PC-3 (cell line): ENCODE measurements at regions not wholly inside any gene's neighbourhood (a gene's known extent, or its start where the extent isn't known, plus 50 kb on each side); places are given as distances from the start of the nearest gene placed in this dataset.
"Not testable (repeated sequence)": the region's sequence is repeated elsewhere in the genome, so short reads cannot be mapped to it uniquely, and the experiment has no call there.

Experiments
- ATAC-seq: fragments of 200-7000 bp; cut with Tn5 transposase; 2 replicates; pipeline ENCODE4 v1.9.1; 2020; ENCODE audit warnings: mild to moderate bottlenecking, moderate library complexity
- BruUV-seq: library from RNA; stranded (reverse); fragments of 400-500 nt; replicated peaks from 2 replicates; lab custom pipeline; 2021; lab: Mats Ljungman, UMichigan
- CTCF ChIA-PET: fragments of 300-600 bp; sonication (Branson Sonifier 250); formaldehyde crosslinking; loops from one replicate; lab custom pipeline; 2022; ENCODE audit warnings: antibody characterized with exemption; lab: Charles Lee
- POLR2A ChIA-PET: fragments of 300-600 bp; sonication (Branson Sonifier 250); formaldehyde crosslinking; loops from one replicate; lab custom pipeline; 2022; ENCODE audit warnings: antibody characterized with exemption; ENCODE audit not compliant: unreplicated experiment; lab: Charles Lee
- DNase-seq: peaks from one replicate; pipeline ENCODE4 v3.0.0-alpha.2; 2015
- H2AFZ ChIP-seq: fragments of 300-600 bp; sonication (generic); 2 replicates; pipeline ENCODE4 v1.6.0; 2016; ENCODE audit warnings: antibody characterized with exemption, low read length
- H3F3A ChIP-seq: fragments of 300-600 bp; sonication (generic); one replicate; pipeline ENCODE4 v1.6.0; 2017; ENCODE audit warnings: antibody characterized with exemption, low read length, control low read depth, mild to moderate bottlenecking; ENCODE audit not compliant: unreplicated experiment
- H3K27ac ChIP-seq: fragments of 300-600 bp; sonication (generic); 2 replicates; pipeline ENCODE4 v1.5.1; 2016; ENCODE audit warnings: mild to moderate bottlenecking, low read length
- H3K27me3 ChIP-seq: fragments of 300-600 bp; sonication (generic); 2 replicates; pipeline ENCODE4 v1.6.1; 2016; ENCODE audit warnings: low read length, mixed read lengths
- H3K36me3 ChIP-seq: fragments of 300-600 bp; sonication (generic); 2 replicates; pipeline ENCODE4 v1.6.1; 2016; ENCODE audit warnings: low read depth, mixed run types, low read length, mixed read lengths
- H3K4me1 ChIP-seq: fragments of 300-600 bp; sonication (generic); 2 replicates; pipeline ENCODE4 v1.5.1; 2016; ENCODE audit warnings: low read length; ENCODE audit not compliant: insufficient read depth
- H3K4me2 ChIP-seq: fragments of 300-600 bp; sonication (generic); 2 replicates; pipeline ENCODE4 v1.6.0; 2016; ENCODE audit warnings: low read length
- H3K4me3 ChIP-seq: fragments of 300-600 bp; sonication (generic); 2 replicates; pipeline ENCODE4 v1.5.1; 2016; ENCODE audit warnings: mild to moderate bottlenecking, low read length, mixed read lengths
- H3K79me2 ChIP-seq: fragments of 300-600 bp; sonication (generic); 2 replicates; pipeline ENCODE4 v1.6.1; 2017; ENCODE audit warnings: low read length, mixed read lengths
- H3K9ac ChIP-seq: fragments of 300-600 bp; sonication (generic); 2 replicates; pipeline ENCODE4 v1.6.0; 2016; ENCODE audit warnings: mild to moderate bottlenecking, low read length
- H3K9me2 ChIP-seq: fragments of 300-600 bp; sonication (generic); replicated peaks from 2 replicates; pipeline ENCODE4 v1.6.1; 2016; ENCODE audit warnings: mixed run types, low read length, mixed read lengths
- H3K9me3 ChIP-seq: fragments of 300-600 bp; sonication (generic); 2 replicates; pipeline ENCODE4 v1.6.1; 2016; ENCODE audit warnings: low read length, mixed read lengths
- H4K20me1 ChIP-seq: fragments of 300-600 bp; sonication (generic); 2 replicates; pipeline ENCODE4 v1.6.1; 2016; ENCODE audit warnings: low read length, mixed read lengths
- CTCF ChIP-seq: fragments of 300-600 bp; sonication (generic); conservative IDR thresholded peaks from 2 replicates; pipeline ENCODE4 v1.5.1; 2017; ENCODE audit warnings: antibody characterized with exemption, low read depth, mild to moderate bottlenecking, low read length
- EZH2 ChIP-seq: fragments of 300-600 bp; sonication (generic); IDR thresholded peaks from one replicate; pipeline ENCODE4 v1.6.1; 2017; ENCODE audit warnings: antibody characterized with exemption, mild to moderate bottlenecking, low read length; ENCODE audit not compliant: unreplicated experiment
- EZH2phosphoT487 ChIP-seq: fragments of 300-600 bp; sonication (generic); IDR thresholded peaks from 2 replicates; pipeline ENCODE4 v1.6.1; 2018; ENCODE audit warnings: mild to moderate bottlenecking, antibody characterized with exemption, low read length, borderline replicate concordance
- intact Hi-C: fragments of 100-400 bp; cut with micrococcal nuclease; formaldehyde crosslinking; loops from 2 replicates; pipeline ENCODE4 v1.9.0; 2023

GRCh38 chr22:44620841-44621257, 81.2 kb upstream of the PRR5 start:
- ChIA-PET POLR2A (no interaction called here), CTCF (no interaction called here)
- H3K4me3 ChIP-seq = no peak overlapping the region
- DNase-seq (no peak), ATAC-seq (no peak)
- H4K20me1 ChIP-seq = no peaks in the 10 kb centered on the region
- no peaks in the 10 kb centered on the region for H3K9me3 ChIP-seq
- H3K79me2 ChIP-seq = no peaks in the 10 kb centered on the region
- no peak overlapping the region for H3K9ac ChIP-seq
- no peaks in the 10 kb centered on the region for H3K4me1 ChIP-seq
- H3F3A ChIP-seq = no peaks in the 10 kb centered on the region
- intact Hi-C loops = loop anchor here (10.0 kb wide), 1 partner anchor 286 kb away; no protein-coding TSS in a partner anchor
- no peaks in the 10 kb centered on the region for H3K9me2 ChIP-seq
- H3K4me2 ChIP-seq = no peak overlapping the region
- H3K27me3 ChIP-seq = no peaks in the 10 kb centered on the region
- no TSS peak for BruUV-seq
- no peak overlapping the region for H2AFZ ChIP-seq
- no peaks in the 10 kb centered on the region for H3K36me3 ChIP-seq
- no peak overlapping the region for H3K27ac ChIP-seq
- TF ChIP-seq EZH2phosphoT487 (no peak), CTCF (no peak), EZH2 (no peak)

GRCh38 chr22:44620129-44620840, 81.7 kb upstream of the PRR5 start:
- peak; percentile 20 for DNase-seq
- no peak overlapping the region for H2AFZ ChIP-seq
- intact Hi-C loops = loop anchor here (10.0 kb wide), 1 partner anchor 285 kb away; no protein-coding TSS in a partner anchor

GRCh38 chr22:44619560-44620128, 82.4 kb upstream of the PRR5 start:
- H3K79me2 ChIP-seq, H3K9me2 ChIP-seq, H4K20me1 ChIP-seq, H3K27ac ChIP-seq, H3K9me3 ChIP-seq, H3K36me3 ChIP-seq, H3K9ac ChIP-seq, H3K4me1 ChIP-seq, BruUV-seq, POLR2A ChIA-PET, ATAC-seq, H2AFZ ChIP-seq, H3K27me3 ChIP-seq, DNase-seq, H3K4me2 ChIP-seq, CTCF ChIA-PET, H3K4me3 ChIP-seq, H3F3A ChIP-seq: not testable (repeated sequence)
- intact Hi-C loops = loop anchor here (10.0 kb wide), 1 partner anchor 285 kb away; no protein-coding TSS in a partner anchor

More at GRCh38 chr22:44620129-44620840, 81.7 kb upstream of the PRR5 start:
- Histone ChIP-seq H3K4me2 (no peak overlapping the region), H3K27ac (no peak overlapping the region), H3F3A (no peaks in the 10 kb centered on the region), H4K20me1 (no peaks in the 10 kb centered on the region), H3K9me3 (no peaks in the 10 kb centered on the region), H3K36me3 (no peaks in the 10 kb centered on the region), H3K27me3 (no peaks in the 10 kb centered on the region), H3K79me2 (no peaks in the 10 kb centered on the region), H3K4me3 (no peak overlapping the region), H3K4me1 (no peaks in the 10 kb centered on the region), H3K9ac (no peak overlapping the region), H3K9me2 (no peaks in the 10 kb centered on the region)
- BruUV-seq = no TSS peak
- POLR2A ChIA-PET = no interaction called here
- TF ChIP-seq CTCF (no peak), EZH2phosphoT487 (no peak), EZH2 (no peak)
- CTCF ChIA-PET = no interaction called here
- no peak for ATAC-seq

GRCh38 chr22:44618910-44619309, 83.1 kb upstream of the PRR5 start:
- H2AFZ ChIP-seq, H3K4me2 ChIP-seq, H3K4me1 ChIP-seq, H3K36me3 ChIP-seq, H3K9me3 ChIP-seq, H3K9me2 ChIP-seq, CTCF ChIA-PET, H3K4me3 ChIP-seq, ATAC-seq, H3K27ac ChIP-seq, BruUV-seq, H3K9ac ChIP-seq, H3F3A ChIP-seq, DNase-seq, H3K79me2 ChIP-seq, intact Hi-C loops, H3K27me3 ChIP-seq, H4K20me1 ChIP-seq, POLR2A ChIA-PET: not testable (repeated sequence)
